HG03520 (cell line): ENCODE measurements at regions not wholly inside any gene's neighbourhood (a gene's known extent, or its start where the extent isn't known, plus 50 kb on each side); places are given as distances from the start of the nearest gene placed in this dataset.

Source experiments
- ATAC-seq: cut with Tn5 transposase; IDR thresholded peaks from one replicate; pipeline ENCODE4 v1.9.1; 2021; ENCODE audit warnings: mild to moderate bottlenecking, moderate library complexity; ENCODE audit not compliant: unreplicated experiment

GRCh38 chr6:24987446-24988115 lies 51.8 kb upstream of the RIPOR2 start:
- ATAC-seq, result no peak

- no peak for ATAC-seq
These were observed 52.8 kb upstream of the RIPOR2 start for GRCh38 chr6:24988562-24988961.

GRCh38 chr6:24990236-24990845 lies 54.6 kb upstream of the RIPOR2 start:
- ATAC-seq, result no peak

- no peak for ATAC-seq
These were observed 55.4 kb upstream of the RIPOR2 start for GRCh38 chr6:24990944-24991809.

- ATAC-seq, result peak; percentile 97
These were observed 56.2 kb upstream of the RIPOR2 start for GRCh38 chr6:24991810-24992467.

GRCh38 chr6:24994812-24995211 lies 59.1 kb upstream of the RIPOR2 start:
- ATAC-seq, result no peak

GRCh38 chr6:24995270-24995669 lies 59.5 kb upstream of the RIPOR2 start:
- ATAC-seq, result no peak

GRCh38 chr6:24996269-24996836 lies 60.6 kb upstream of the RIPOR2 start:
- no peak for ATAC-seq

GRCh38 chr6:24997231-24997630 lies 61.5 kb upstream of the RIPOR2 start:
- no peak for ATAC-seq

GRCh38 chr6:24997905-24998304 lies 62.1 kb upstream of the RIPOR2 start:
- no peak for ATAC-seq

- no peak for ATAC-seq
These were observed 66.7 kb upstream of the RIPOR2 start for GRCh38 chr6:25002326-25003091.

GRCh38 chr6:25004357-25004756 lies 68.6 kb upstream of the RIPOR2 start:
- no peak for ATAC-seq

GRCh38 chr6:25005010-25005409 lies 69.2 kb upstream of the RIPOR2 start:
- ATAC-seq, result no peak

GRCh38 chr6:25006075-25006474 lies 70.3 kb upstream of the RIPOR2 start:
- no peak for ATAC-seq

GRCh38 chr6:25006565-25007001 lies 70.8 kb upstream of the RIPOR2 start:
- no peak for ATAC-seq

- ATAC-seq, result peak; percentile 82
These were observed 71.5 kb upstream of the RIPOR2 start for GRCh38 chr6:25007269-25007699.

- no peak for ATAC-seq
These were observed 73.1 kb upstream of the RIPOR2 start for GRCh38 chr6:25008707-25009392.

GRCh38 chr6:25009393-25009710 lies 73.6 kb upstream of the RIPOR2 start:
- no peak for ATAC-seq

GRCh38 chr6:25010176-25010575 lies 74.4 kb upstream of the RIPOR2 start:
- no peak for ATAC-seq
